CD8-positive, alpha-beta memory T cell (primary cell): ENCODE measurements at regions not wholly inside any gene's neighbourhood (a gene's known extent, or its start where the extent isn't known, plus 50 kb on each side); places are given as distances from the start of the nearest gene placed in this dataset.

ENCODE experiments used
- CTCF ChIA-PET: fragments of 350-600 bp; sonication (Branson Sonifier 250); formaldehyde crosslinking; loops from one replicate; lab custom pipeline; 2021; ENCODE audit warnings: antibody characterized with exemption; lab: Charles Lee
- POLR2A ChIA-PET: fragments of 350-600 bp; sonication (Branson Sonifier 250); formaldehyde crosslinking; loops from one replicate; lab custom pipeline; 2021; ENCODE audit warnings: antibody characterized with exemption; lab: Charles Lee
- DNase-seq, 5 donors: peaks; one replicate each; pipeline versions ENCODE4 v3.0.0 to v3.0.0-alpha.2; 2020 to 2022; ENCODE audit warnings: mixed read lengths in 1 of 5
- H3K27ac ChIP-seq: one replicate; pipeline ENCODE4 v1.7.0; 2013; ENCODE audit warnings: low read depth, mild to moderate bottlenecking, low read length, moderate library complexity
- H3K27me3 ChIP-seq: 2 replicates; pipeline ENCODE4 v1.7.0; 2013; ENCODE audit warnings: low read length, mild to moderate bottlenecking; ENCODE audit not compliant: insufficient read depth, poor library complexity, severe bottlenecking
- H3K36me3 ChIP-seq: 2 replicates; pipeline ENCODE4 v1.7.0; 2013; ENCODE audit warnings: mild to moderate bottlenecking, low read length, moderate library complexity; ENCODE audit not compliant: insufficient read depth
- H3K4me1 ChIP-seq: 2 replicates; pipeline ENCODE4 v1.7.0; 2013; ENCODE audit warnings: mild to moderate bottlenecking, low read length, moderate library complexity; ENCODE audit not compliant: insufficient read depth
- H3K4me3 ChIP-seq: 2 replicates; pipeline ENCODE4 v1.7.0; 2013; ENCODE audit warnings: mild to moderate bottlenecking, low read length
- H3K9me3 ChIP-seq: 2 replicates; pipeline ENCODE4 v1.7.0; 2013; ENCODE audit warnings: mild to moderate bottlenecking, low read length
- H3K27ac Mint-ChIP-seq, 8 donors: one replicate each; pipeline ENCODE4 v1.8.0; 2020 to 2021; ENCODE audit warnings: mixed read lengths in 8 of 8, mild to moderate bottlenecking in 6 of 8, inconsistent platforms in 3 of 8, moderate library complexity in 3 of 8
- H3K27me3 Mint-ChIP-seq, 2 donors: one replicate each; pipeline ENCODE4 v1.8.0; 2020 to 2021; ENCODE audit warnings: mixed read lengths in 2 of 2, mild to moderate bottlenecking in 1 of 2, moderate library complexity in 1 of 2
- H3K36me3 Mint-ChIP-seq, 3 donors: one replicate each; pipeline ENCODE4 v1.8.0; 2020 to 2021; ENCODE audit warnings: mixed read lengths in 3 of 3, inconsistent platforms in 1 of 3, mild to moderate bottlenecking in 1 of 3
- H3K4me1 Mint-ChIP-seq, 3 donors: one replicate each; pipeline ENCODE4 v1.8.0; 2020 to 2021; ENCODE audit warnings: mixed read lengths in 3 of 3, inconsistent platforms in 1 of 3, mild to moderate bottlenecking in 1 of 3
- H3K4me3 Mint-ChIP-seq, 7 donors: one replicate each; pipeline ENCODE4 v1.8.0; 2020 to 2021; ENCODE audit warnings: mixed read lengths in 7 of 7, mild to moderate bottlenecking in 6 of 7, moderate library complexity in 4 of 7, inconsistent platforms in 2 of 7
- H3K9me3 Mint-ChIP-seq, 5 donors: one replicate each; pipeline ENCODE4 v1.8.0; 2020 to 2022; ENCODE audit warnings: mixed read lengths in 5 of 5, mild to moderate bottlenecking in 3 of 5, moderate library complexity in 2 of 5, inconsistent platforms in 1 of 5

DNA sequence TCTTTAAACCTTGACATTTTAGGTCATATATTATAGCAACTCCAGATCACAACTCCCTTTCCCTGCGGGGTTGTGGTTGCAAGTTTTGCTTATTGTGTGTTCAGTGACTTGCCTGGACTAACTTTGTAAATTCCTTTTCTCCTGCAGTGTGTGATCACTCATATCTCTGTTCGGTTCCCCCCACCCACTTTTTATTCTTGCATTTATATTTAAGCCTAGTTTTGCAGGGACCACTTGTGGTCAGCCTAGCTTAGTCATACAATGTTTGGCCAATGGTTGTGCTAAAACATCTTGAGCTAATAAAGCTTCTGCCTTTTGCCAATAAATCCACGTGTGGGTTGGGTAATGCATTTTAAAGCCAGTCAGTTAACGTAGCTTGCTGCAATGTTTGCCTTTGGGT lies 146.5 kb upstream of the IRX4 start:
- Histone ChIP-seq H3K27me3 (no peaks in the 10 kb centered on the region), H3K4me1 (no peaks in the 10 kb centered on the region), H3K27ac (no peak overlapping the region), H3K36me3 (no peaks in the 10 kb centered on the region), H3K9me3 (no peaks in the 10 kb centered on the region), H3K4me3 (no peak overlapping the region)
- no peaks in the 10 kb centered on the region for H3K36me3 Mint-ChIP-seq
- no peak for DNase-seq
- POLR2A ChIA-PET = no interaction called here
- CTCF ChIA-PET = no interaction called here
- peaks cover 13 to 46% of the 10 kb centered on the region in 2 donors for H3K27me3 Mint-ChIP-seq
- H3K9me3 Mint-ChIP-seq = peaks cover 2 to 12% (median 6%) of the 10 kb centered on the region in 5 donors
- no peak overlapping the region for H3K4me3 Mint-ChIP-seq
- H3K27ac Mint-ChIP-seq = no peak overlapping the region
- no peaks in the 10 kb centered on the region for H3K4me1 Mint-ChIP-seq

DNA sequence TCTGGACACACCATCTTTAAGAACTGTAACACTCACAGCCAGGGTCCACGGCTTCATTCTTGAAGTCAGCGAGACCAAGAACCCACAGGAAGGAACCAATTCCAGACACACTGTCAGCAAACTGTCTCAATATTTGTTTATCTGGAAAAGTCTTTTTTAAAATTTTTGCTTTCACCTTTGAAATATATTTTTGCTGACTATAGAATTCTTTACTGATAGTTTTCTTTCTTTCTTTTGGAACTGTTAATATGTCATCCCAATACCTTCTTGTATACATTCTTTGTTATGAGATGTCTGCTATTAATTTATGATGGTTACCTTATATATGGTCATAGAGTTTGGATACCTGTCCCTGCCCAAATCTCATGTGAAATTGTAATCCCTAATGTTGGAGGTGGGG lies 145.1 kb upstream of the IRX4 start:
- Histone ChIP-seq H3K4me1 (no peaks in the 10 kb centered on the region), H3K4me3 (no peak overlapping the region), H3K9me3 (no peaks in the 10 kb centered on the region), H3K27me3 (no peaks in the 10 kb centered on the region), H3K36me3 (no peaks in the 10 kb centered on the region), H3K27ac (no peak overlapping the region)
- H3K27ac Mint-ChIP-seq = no peak overlapping the region
- no peak for DNase-seq
- no peaks in the 10 kb centered on the region for H3K36me3 Mint-ChIP-seq
- H3K4me3 Mint-ChIP-seq = no peak overlapping the region
- POLR2A ChIA-PET = no interaction called here
- H3K9me3 Mint-ChIP-seq = peaks cover 2 to 12% (median 3%) of the 10 kb centered on the region in 5 donors
- H3K27me3 Mint-ChIP-seq = peaks cover 10 to 47% of the 10 kb centered on the region in 2 donors
- CTCF ChIA-PET = no interaction called here
- H3K4me1 Mint-ChIP-seq = no peaks in the 10 kb centered on the region

DNA sequence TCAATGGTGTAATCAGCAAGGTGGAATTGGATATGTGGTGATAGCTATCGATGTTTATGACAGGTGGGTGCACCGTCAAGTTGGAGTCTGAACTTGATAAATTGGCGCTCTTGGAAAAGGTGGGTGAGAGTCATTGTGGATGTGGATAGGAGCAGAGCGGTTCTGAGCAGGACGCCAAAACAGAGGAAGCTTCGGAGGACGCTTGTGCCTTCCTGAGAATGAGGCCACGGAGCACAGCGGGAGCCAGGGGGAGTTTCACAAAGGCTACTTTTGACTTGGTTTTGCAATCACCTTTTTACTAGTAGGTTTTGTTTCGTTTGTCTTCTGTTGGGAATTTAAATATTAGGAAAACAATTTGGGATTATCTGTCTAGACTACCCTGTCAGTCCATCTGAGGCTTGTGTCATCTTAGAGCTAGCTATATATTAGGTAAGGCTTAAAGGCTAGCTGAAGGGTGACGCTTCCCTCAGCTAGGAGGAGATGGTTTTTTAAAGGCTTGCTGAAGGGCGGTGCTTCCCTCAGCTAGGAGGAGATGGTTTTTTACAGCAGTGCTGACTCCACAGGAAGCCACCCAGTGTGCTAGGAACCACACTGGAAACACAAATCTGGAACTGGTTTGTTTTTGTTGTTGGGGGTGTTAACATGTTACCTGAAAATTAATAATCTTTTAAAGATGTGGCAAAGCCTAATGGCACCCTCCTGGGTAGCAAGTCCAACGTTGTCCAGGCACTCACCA lies 142.4 kb upstream of the IRX4 start:
- no peak overlapping the region for H3K27ac ChIP-seq
- peaks cover 4 to 46% of the 10 kb centered on the region in 2 donors for H3K27me3 Mint-ChIP-seq
- no peak overlapping the region for H3K4me3 Mint-ChIP-seq
- no peaks in the 10 kb centered on the region for H3K27me3 ChIP-seq
- no peaks in the 10 kb centered on the region for H3K4me1 ChIP-seq
- H3K9me3 ChIP-seq = no peaks in the 10 kb centered on the region
- H3K36me3 Mint-ChIP-seq = no peaks in the 10 kb centered on the region
- H3K36me3 ChIP-seq = no peaks in the 10 kb centered on the region
- H3K27ac Mint-ChIP-seq = no peak overlapping the region
- H3K9me3 Mint-ChIP-seq = peaks cover 2 to 12% (median 3%) of the 10 kb centered on the region in 5 donors
- DNase-seq = no peak
- no peak overlapping the region for H3K4me3 ChIP-seq
- CTCF ChIA-PET = interaction anchor here (1.4 kb wide), 1 partner anchor 288 kb away, joined by 3 read pairs; no protein-coding TSS in a partner anchor
- POLR2A ChIA-PET = no interaction called here
- H3K4me1 Mint-ChIP-seq = no peaks in the 10 kb centered on the region

DNA sequence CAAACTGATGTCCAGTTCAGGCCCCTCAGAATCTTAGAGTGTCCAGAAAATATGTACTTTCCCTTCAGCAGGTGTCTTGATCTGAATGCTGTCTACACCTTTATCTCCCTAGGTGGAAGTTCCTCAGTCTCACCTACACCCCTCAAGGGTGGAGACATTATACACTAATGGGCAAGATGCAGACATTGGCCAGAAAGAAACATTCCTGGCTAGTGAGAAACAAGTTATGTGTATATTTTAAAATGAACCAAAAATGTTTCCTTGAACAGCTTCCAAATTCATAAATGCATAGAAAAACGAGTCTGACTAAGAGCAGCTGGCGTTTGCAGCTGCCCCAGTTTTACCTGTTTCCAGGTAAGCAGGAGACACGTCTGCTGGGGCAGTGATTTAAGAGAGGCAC lies 140.5 kb upstream of the IRX4 start:
- H3K9me3 Mint-ChIP-seq = peaks cover 0 to 7% (median 2%) of the 10 kb centered on the region in 5 donors
- no peak overlapping the region for H3K4me3 Mint-ChIP-seq
- Histone ChIP-seq H3K4me3 (no peak overlapping the region), H3K4me1 (no peaks in the 10 kb centered on the region), H3K27me3 (no peaks in the 10 kb centered on the region), H3K9me3 (no peaks in the 10 kb centered on the region), H3K36me3 (no peaks in the 10 kb centered on the region), H3K27ac (no peak overlapping the region)
- H3K27ac Mint-ChIP-seq = no peak overlapping the region
- no peaks in the 10 kb centered on the region for H3K36me3 Mint-ChIP-seq
- H3K4me1 Mint-ChIP-seq = no peaks in the 10 kb centered on the region
- no peak for DNase-seq
- CTCF ChIA-PET = no interaction called here
- H3K27me3 Mint-ChIP-seq = peaks cover 5 to 47% of the 10 kb centered on the region in 2 donors
- POLR2A ChIA-PET = no interaction called here

DNA sequence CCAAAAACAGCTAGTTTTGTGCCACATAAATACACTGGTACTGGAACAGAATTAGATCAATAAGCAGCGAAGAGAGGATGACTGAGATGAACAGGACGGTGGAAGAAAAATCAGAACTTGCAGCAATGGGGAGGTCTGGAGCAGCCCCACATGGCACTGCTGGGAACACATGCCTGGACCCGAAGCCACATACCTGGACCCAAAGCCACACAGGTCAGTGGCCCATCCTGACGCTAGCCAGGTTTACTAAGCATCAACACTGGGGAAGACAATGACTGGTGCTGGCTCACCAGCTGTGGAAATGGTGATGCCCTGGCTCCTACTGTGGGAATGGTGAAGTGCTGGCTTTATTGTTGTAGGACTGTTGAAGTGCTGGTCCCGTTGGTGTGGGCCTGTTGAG lies 139.7 kb upstream of the IRX4 start:
- H3K9me3 Mint-ChIP-seq = peaks cover 0 to 7% (median 2%) of the 10 kb centered on the region in 5 donors
- H3K27me3 Mint-ChIP-seq = peaks cover 3 to 46% of the 10 kb centered on the region in 2 donors
- H3K27ac Mint-ChIP-seq = no peak overlapping the region
- Histone ChIP-seq H3K4me3 (no peak overlapping the region), H3K9me3 (no peaks in the 10 kb centered on the region), H3K36me3 (no peaks in the 10 kb centered on the region), H3K27ac (no peak overlapping the region), H3K4me1 (no peaks in the 10 kb centered on the region), H3K27me3 (no peaks in the 10 kb centered on the region)
- no peaks in the 10 kb centered on the region for H3K4me1 Mint-ChIP-seq
- no peaks in the 10 kb centered on the region for H3K36me3 Mint-ChIP-seq
- ChIA-PET CTCF (no interaction called here), POLR2A (no interaction called here)
- no peak for DNase-seq
- H3K4me3 Mint-ChIP-seq = no peak overlapping the region

DNA sequence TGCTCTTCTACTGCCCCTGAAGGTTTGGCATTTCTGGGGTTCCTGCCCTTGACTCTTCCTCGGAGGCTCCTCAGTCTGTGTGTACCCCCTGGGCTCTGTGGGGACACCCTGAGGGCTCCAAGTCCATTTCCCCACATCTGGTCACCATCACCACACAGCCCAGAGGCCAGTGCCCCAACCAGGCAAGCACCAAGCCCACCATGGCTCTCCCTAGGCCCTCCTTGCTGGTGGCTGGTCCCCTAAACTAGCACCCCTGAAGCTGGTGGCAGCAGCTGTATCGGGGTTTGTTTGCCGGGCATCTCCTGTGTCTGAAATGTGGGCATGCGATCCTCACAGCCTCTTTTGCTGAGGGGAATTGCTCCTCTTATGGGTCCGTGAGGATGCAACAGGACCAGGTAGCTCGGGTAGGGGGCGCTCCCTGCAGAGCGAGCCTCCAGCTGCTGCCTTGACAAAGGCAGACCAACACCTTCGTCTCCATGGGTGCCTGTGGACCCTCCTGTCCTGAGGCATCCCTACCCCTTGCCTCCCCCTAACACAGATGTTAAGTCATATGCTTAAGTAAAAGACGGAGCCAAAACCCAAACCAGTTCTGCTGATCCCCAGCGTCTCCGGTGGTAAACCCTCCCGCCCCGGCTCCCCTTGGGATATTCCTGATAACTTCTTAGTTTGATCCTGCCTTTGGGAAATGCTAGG lies 138.9 kb upstream of the IRX4 start:
- H3K36me3 Mint-ChIP-seq = no peaks in the 10 kb centered on the region
- H3K27ac Mint-ChIP-seq = peak overlapping the region in 1 of 8 donors; percentile 84
- CTCF ChIA-PET = no interaction called here

DNA sequence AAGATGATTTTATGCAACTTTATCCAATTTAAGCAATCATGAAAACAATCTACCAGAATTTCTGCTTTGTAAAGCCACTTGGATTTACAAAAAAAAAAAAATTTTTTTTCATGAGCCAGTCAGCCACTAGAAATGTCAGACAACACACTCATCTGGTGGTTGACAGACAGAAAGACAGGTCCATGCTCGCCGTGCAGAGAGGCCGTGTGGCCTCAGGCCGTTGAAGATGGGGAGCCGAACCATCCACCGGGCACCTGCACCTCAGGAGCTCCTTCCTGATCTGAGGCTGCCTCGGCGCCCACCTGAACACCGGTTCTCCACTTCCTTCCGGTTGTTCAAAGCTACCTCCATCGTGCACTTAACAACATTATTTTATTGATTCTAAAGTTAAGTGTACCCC lies 138.0 kb upstream of the IRX4 start:
- no peak overlapping the region for H3K4me3 Mint-ChIP-seq
- H3K27me3 ChIP-seq = no peaks in the 10 kb centered on the region
- no peaks in the 10 kb centered on the region for H3K9me3 ChIP-seq
- CTCF ChIA-PET = no interaction called here
- H3K27ac Mint-ChIP-seq = no peak overlapping the region
- H3K27ac ChIP-seq = no peak overlapping the region
- no peaks in the 10 kb centered on the region for H3K36me3 ChIP-seq
- H3K4me3 ChIP-seq = no peak overlapping the region
- no peaks in the 10 kb centered on the region for H3K36me3 Mint-ChIP-seq
- POLR2A ChIA-PET = no interaction called here
- no peak for DNase-seq
- no peaks in the 10 kb centered on the region for H3K4me1 ChIP-seq
- H3K27me3 Mint-ChIP-seq = peaks cover 1 to 44% of the 10 kb centered on the region in 2 donors
- H3K4me1 Mint-ChIP-seq = no peaks in the 10 kb centered on the region
- H3K9me3 Mint-ChIP-seq = no peaks in the 10 kb centered on the region

More for the DNA sequence above, 138.9 kb upstream of the IRX4 start:
- H3K4me3 ChIP-seq = no peak overlapping the region
- H3K9me3 ChIP-seq = no peaks in the 10 kb centered on the region
- no peaks in the 10 kb centered on the region for H3K36me3 ChIP-seq
- no peaks in the 10 kb centered on the region for H3K27me3 ChIP-seq
- no peaks in the 10 kb centered on the region for H3K4me1 ChIP-seq
- Mint-ChIP-seq H3K9me3 (peaks cover 0 to 3% (median 2%) of the 10 kb centered on the region in 5 donors), H3K4me3 (no peak overlapping the region), H3K4me1 (no peaks in the 10 kb centered on the region), H3K27me3 (peaks cover 1 to 48% of the 10 kb centered on the region in 2 donors)
- POLR2A ChIA-PET = no interaction called here
- no peak overlapping the region for H3K27ac ChIP-seq
- no peak for DNase-seq

DNA sequence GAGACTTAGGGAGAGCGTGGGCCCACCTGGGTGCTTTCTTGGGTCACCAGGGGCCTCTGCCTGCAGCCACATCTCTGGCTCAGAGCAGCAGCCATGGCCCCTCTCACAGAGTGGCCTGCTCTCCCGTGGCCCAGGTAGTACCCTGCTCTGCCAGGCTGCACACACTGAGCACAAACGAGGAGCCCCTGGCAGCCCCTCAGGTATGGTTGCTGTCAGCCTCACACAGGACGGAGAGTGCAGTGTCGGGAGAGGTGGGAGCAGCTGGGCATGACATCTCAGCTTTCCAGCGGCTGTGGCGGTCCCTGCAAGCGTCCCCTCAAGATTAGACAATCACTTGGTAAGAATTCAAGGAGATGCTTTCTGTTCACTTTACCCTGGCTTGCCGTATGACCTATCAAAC lies 137.0 kb upstream of the IRX4 start:
- Histone ChIP-seq H3K4me3 (no peak overlapping the region), H3K9me3 (no peaks in the 10 kb centered on the region), H3K27ac (no peak overlapping the region), H3K36me3 (no peaks in the 10 kb centered on the region), H3K27me3 (no peaks in the 10 kb centered on the region), H3K4me1 (no peaks in the 10 kb centered on the region)
- Mint-ChIP-seq H3K27ac (no peak overlapping the region), H3K27me3 (peaks cover 3 to 42% of the 10 kb centered on the region in 2 donors), H3K4me1 (no peaks in the 10 kb centered on the region), H3K9me3 (no peaks in the 10 kb centered on the region), H3K36me3 (no peaks in the 10 kb centered on the region), H3K4me3 (no peak overlapping the region)
- POLR2A ChIA-PET = no interaction called here
- DNase-seq = no peak
- CTCF ChIA-PET = no interaction called here
